Keratinocyte (primary cell): ENCODE measurements at regions not wholly inside any gene's neighbourhood (a gene's known extent, or its start where the extent isn't known, plus 50 kb on each side); places are given as distances from the start of the nearest gene placed in this dataset.

Source experiments
- CTCF ChIP-seq, 3 experiments: IDR thresholded peaks in 1 of 3; conservative IDR thresholded peaks in 1 of 3; optimal IDR thresholded peaks in 1 of 3; 2 replicates in 2 of 3; 3 replicates in 1 of 3; pipeline versions ENCODE3 to v1.5.1; 2011; ENCODE audit warnings: low read length in 3 of 3, mild to moderate bottlenecking in 3 of 3, moderate library complexity in 2 of 3, control low read depth in 1 of 3, inconsistent platforms in 1 of 3; ENCODE audit not compliant: insufficient read depth in 2 of 3; ENCODE audit errors: extremely low read depth in 1 of 3
- EZH2 ChIP-seq: IDR thresholded peaks from one replicate; pipeline ENCODE4 v1.6.1; 2012; ENCODE audit warnings: inconsistent platforms, mild to moderate bottlenecking, low read length, moderate library complexity

GRCh38 chr6:44061375-44062104 is 65.7 kb downstream of the MRPL14 start:
- TF ChIP-seq CTCF (optimal IDR thresholded peaks at IDR 0.05 in 1 of 3, IDR thresholded peaks at IDR 0.05 in 1 of 3, conservative IDR thresholded peaks at IDR 0.05 in 1 of 3; ENCODE audit: extremely low read depth in 1 of 3, insufficient read depth in 2 of 3, low read length in 3 of 3), result no peak
- no peak for TF ChIP-seq EZH2
